ENCODE measurements at regions not wholly inside any gene's neighbourhood (a gene's known extent, or its start where the extent isn't known, plus 50 kb on each side); places are given as distances from the start of the nearest gene placed in this dataset.

DNA sequence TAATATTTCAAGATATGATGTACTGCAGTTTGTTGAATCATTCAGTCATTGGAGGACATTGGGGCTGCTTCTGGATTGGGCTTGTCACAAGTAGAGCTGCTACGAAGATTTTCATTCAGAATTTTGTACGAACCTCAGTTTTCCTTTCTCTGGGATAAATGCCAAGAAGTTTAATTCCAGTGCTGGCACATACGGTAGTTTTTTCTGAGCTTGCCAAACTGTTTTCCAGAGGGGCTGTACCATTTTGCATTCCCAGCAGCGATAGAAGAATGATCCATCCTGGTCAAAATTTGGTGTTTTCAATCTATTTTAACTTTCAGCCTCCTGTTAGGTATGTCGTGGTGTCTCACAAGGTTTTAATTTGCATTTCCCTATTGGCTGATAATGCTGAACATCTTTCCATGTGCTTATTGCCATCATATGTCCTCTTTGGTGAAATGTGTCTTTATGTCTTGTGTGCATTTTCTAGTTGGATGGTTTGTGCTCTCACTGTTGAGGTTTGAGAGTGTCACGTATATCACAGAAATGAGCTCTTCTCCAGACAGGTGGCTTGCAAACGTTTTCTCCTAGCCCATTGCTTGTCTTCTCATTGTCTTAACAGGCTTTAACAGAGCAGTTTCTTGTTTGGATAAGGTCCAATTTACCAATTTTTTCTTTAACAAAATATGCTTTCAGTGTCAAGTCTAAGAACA, 612.6 kb downstream of the GALR1 start:
- DNase-seq: no peak

- no peak for DNase-seq
These were observed 616.2 kb downstream of the GALR1 start for GRCh38 chr18:77865853-77866252.

DNA sequence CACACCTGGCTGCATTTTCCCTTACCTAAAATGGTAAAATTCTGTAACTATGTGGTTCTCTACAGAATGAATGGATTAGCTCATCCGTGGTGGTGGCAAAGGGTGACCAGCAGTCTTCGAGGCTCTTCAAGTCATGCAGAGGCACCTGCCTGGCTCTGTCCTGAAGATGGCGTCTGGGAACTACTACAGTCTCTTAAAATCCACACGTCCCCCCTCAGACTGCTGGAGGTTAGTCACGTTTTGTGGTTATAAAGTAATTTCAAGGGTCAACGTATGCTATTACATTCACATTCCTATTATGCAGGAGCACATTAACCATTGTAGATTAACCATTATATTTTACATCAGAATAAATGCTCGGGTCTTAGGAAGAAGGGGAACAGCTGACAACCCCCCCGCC, 616.7 kb downstream of the GALR1 start:
- DNase-seq: no peak

DNA sequence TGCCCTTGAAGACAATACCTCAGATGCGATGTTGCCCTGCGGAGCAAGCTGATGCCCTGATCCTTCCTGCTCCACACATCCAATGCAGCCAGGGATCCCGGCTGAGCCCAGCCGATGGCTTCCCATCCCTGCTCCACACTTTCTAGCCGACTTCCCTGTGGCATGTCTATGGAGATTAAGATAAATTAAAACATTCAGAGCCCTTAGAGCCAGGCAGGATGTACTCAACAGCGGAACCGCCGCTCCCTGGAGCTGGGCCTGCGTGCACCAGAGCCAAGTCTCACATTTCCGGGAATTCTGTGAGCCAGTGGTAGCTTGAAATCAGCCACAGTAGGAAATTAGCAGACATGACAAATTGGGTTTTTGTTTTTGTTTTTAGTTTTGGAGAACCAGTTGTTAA, 620.6 kb downstream of the GALR1 start:
- no peak for DNase-seq

- DNase-seq: no peak
These were observed 621.2 kb downstream of the GALR1 start for GRCh38 chr18:77870894-77871293.

DNA sequence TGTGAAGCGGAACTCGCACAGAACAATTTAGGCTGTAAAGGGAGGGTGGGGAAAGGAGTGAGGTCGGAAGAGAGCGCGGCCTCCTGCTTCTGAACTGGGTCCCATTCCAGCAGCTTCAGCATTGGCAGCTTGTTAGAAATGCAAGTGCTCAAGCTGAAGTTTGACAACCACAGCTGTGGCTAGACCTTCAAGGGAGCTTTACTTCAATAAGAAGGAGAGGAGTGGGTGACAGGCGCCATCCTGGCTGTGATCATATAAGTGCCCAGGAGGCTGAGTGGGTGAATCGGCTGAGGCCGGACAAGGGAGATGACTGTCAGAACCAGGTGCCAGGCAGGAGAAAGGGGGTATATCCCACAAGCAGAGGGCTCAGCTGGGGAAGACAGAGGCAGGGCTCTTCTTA, 622.5 kb downstream of the GALR1 start:
- no peak for DNase-seq

- no peak for DNase-seq
These were observed 626.7 kb downstream of the GALR1 start for GRCh38 chr18:77876319-77876865.

DNA sequence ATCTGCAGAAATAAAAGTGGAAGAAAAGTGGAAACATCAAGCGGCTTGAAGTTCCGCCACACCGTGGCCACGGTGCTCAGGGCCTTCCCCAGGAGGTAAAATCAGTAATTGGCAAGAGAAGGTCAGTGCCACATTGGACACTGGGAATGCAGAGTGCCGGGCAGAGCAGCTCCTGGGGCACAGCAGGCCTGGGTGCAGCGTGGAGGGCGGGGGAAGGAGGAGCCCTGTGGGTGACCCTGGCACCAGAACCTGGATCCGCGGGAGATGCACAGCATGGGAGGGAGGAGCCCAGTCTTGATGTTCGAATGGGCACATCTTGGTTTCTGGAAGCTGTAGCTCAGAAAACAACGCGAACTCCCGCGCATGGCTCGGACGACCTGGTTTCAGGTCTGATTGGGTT, 630.2 kb downstream of the GALR1 start:
- DNase-seq: no peak

DNA sequence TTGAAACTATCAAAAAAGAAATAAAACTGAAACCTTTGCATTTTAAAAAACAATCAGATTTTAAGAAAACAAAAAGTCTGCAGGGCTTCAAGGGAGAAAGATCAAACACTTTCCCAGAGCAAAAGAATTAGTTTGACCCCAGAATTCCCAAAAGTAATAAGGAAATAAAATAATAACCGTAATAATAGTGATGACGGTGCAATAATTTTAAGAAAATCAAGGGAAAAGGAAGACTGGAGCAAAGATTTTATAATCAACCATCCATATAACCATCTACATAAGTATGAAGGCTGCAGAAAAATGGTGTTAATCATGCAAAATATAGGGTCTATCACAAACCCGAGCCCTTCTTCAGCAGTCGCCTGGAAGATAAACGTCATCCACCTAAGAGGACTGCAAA, 634.8 kb downstream of the GALR1 start:
- no peak for DNase-seq

DNA sequence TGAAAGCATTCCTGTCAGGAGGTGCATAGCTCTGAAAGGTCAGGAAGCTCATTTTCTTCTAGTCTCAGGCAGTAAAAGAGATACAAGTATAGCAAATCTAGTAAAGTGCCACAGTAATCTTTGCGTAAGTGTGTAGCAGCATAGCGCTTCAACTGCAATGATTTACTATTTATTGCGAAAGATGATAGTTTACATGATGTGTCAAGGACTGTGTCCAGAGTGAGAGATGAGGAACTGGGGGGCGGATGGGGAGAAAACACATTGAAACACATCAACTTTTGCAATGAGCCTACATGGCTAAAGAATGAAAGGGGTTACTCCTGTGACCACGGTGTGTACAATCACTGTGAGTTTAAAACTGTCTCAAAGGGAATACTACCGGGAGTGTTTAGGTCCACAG, 644.4 kb downstream of the GALR1 start:
- peak; percentile 1 for DNase-seq

GRCh38 chr18:77895250-77895649, 645.6 kb downstream of the GALR1 start:
- DNase-seq: no peak

DNA sequence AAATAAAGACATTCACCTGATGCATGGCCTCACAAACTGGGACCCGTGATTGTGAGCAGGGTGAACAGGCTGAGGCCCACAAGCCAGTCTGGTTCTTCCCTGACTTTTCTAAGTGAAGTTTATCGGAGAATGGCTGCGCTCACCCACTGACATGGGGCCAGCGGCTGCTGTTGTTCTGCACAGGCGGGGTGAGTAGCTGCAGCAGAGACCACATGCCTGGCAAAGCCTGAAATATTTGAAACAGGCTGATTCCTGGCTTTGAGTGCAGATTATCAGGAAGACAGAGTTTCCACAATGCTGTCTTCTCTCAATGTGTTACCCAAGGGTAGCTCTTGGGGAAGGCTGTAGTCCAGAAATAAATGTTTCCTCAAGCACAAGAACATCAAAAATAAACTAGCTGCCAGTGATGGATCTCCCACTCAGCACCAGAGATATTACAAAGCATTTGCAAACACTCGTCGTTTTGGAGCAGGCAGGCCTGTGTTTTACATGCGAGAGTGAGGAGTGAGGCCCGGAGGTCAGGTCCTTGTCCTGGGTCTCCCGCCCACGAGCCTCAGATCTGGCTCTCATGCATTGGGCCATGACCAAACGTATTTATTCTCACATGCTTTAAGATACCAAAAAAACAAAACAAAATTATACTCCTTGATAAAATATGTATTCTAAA, 647.1 kb downstream of the GALR1 start:
- DNase-seq: no peak

DNA sequence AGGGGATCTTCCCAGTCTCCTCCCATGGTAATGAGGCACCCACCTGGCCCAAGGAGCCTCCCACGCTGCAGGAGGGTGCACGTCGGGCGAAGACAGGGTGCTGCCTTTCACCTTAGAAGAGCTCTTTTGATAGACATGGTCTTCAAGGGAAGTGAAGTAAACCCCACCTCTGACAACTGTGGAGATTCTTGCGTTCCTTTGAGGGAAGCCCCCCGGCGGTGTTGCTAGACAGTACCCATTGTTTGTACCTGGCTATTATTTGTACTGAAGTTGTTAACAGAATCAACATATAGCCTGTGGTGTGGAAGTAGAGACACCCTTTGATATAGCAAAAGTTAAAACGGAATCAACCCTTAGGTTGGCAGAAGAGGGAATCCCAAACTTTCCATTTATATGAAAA, 648.0 kb downstream of the GALR1 start:
- DNase-seq: no peak

DNA sequence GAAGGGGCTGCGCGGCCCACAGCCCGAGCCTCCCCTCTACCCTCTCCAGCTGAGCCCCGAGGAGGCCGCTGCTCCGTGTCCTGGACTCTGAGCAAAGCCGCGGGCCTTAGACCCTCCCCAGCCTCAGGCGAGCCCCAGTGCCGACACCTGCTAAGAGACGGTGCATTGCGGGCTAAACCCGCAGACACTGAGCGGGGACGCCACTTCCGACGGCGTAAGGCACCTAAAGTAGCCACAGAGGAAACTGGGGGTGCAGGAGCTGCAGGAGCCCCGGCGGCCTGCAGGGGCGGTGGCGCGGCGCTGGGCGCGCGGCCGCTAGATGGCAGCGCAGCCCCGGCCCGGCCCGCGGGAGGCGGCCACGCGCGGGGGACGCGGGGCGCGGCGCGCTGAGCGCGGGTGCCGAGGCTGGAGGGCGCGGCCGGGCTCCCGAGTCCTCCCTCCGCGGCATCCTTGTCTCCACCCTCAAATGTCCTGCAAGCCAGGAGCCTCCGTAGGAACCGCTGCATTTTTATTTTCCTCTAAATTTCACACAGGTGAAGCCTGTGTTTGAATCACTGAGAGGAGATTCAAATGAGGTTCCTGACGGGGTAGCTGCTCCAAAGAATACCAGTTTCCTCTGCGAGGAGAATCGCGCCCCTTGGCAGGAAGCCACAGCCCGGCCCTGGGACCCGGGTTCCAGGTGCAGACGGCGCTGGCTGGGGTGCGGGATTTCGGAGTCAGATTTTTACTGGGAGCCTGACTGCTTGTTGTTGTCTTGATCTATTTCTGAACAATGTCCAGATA, 650.5 kb downstream of the GALR1 start:
- DNase-seq: peak; percentile 61

DNA sequence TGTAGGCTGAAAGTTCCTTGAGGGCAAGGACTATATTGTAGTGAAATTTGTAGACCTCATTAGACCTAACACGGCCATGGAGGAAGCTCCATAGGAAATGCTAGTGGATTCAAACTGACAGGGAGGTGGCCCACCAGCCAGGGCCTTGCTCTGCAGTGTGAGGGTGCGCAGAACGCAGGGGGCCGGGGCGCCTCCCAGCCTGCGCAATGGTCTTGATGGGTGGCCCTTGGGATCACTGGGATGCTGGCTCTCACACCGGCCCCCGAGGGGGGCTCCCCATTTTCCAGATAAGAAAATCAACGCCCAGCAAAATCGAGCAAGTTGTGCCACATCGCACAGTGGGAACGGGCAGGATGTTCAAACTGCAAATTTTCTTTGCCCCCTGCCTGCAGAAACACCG, 655.4 kb downstream of the GALR1 start:
- DNase-seq: no peak

DNA sequence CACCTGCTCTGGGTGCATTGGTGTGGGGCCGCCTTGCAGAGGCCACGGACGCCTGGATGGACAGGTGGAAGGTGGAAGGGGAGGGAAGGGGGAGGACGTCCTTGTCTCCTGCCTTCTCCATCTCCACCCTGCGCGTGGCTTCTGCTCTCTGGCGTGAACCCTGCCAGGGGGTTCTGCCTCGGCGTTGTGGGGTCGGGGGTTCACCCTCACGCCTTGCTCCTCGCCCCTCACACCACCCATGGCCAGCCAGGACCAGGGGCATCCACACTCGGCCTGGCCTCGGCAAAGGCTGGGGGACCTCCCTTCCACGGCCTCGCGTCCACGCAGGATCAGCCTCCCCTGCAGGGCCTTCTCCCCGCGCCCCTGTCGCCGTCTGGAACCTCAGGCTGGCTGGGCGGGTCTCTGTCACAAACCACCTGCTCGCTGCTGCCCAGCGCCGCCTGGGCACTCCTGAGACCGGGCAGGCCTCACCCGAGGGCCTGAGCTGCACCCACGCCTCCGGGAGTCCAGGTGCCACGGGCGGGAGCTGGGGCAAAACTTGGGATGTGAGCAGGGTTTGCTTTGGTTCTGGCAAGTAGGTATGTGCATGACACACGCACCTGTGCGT, 655.9 kb downstream of the GALR1 start:
- no peak for DNase-seq

- DNase-seq: no peak
These were observed 656.6 kb downstream of the GALR1 start for GRCh38 chr18:77906103-77906892.

DNA sequence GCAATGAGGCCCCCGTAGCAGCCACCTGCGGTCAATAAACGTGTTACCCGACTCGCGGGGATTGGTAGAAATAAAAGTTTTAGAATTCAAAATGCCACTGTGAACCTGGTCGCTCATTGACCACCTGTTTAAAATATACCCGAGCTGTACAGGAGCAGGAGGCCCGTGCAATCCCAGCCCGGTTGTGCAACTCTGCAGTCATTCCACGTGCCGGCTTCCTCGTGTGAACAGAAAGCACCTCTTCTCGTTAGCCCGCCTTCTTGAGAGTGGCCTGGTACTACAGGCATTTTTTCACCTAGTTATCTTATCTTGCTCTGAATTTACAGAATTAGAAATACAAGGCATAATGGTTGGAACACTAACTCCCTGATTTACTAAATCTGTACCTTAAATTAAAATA, 660.7 kb downstream of the GALR1 start:
- DNase-seq: no peak

- no peak for DNase-seq
These were observed 662.4 kb downstream of the GALR1 start for GRCh38 chr18:77911971-77912605.

- DNase-seq: no peak
These were observed 669.1 kb downstream of the GALR1 start for GRCh38 chr18:77918730-77919129.

GRCh38 chr18:77919923-77920322, 670.3 kb downstream of the GALR1 start:
- no peak for DNase-seq

DNA sequence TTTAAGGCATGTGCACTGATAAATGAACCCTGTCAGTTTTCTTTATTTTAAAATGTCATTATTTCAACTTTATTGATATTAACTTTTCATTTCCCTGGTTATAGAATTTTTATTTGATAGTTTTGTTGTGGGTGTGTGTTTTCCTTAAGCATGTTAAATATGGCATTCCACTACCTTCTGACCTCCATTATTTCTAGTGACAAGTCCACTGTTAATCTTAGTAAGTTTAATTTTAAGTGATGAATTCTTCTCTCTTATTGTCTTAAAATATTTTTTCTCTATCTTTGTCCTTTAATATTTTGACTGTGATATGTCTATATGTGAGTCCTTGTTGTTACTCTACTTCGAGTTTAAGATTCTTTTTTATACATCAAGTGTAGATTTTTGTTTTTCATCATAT, 685.7 kb downstream of the GALR1 start:
- no peak for DNase-seq

All from suppressor macrophage treated with lipopolysaccharide for 4 hours (primary cell).